ENCODE measurements at regions not wholly inside any gene's neighbourhood (a gene's known extent, or its start where the extent isn't known, plus 50 kb on each side); places are given as distances from the start of the nearest gene placed in this dataset.
"Not testable (repeated sequence)": the region's sequence is repeated elsewhere in the genome, so short reads cannot be mapped to it uniquely, and the experiment has no call there.

DNA sequence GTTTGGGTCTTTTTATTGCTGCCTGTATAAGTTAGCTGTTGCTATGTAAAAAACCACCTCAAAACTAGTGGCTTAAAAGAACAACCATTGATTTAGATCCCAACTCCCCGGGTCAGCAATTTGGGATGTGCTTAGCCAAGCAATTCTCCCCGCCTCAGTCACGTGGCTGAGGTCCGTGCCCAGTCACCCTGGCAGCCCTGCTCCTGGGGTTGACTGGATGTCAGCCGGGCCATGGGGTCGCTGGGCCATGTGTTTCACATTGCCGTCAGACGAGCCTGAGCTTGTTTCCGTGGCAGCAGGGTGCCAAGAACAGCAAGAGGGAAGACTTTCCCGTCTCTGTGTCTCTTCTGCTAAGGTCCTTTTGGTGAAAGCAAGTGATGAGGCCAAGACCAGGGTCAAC is 345.7 kb upstream of the FAT1 start:
- Mint-ChIP-seq H3K9me3 (peaks cover 25% of the 10 kb centered on the region), H3K36me3 (ENCODE audit: low read depth) (no peaks in the 10 kb centered on the region), H3K27me3 (ENCODE audit: low read depth) (no peaks in the 10 kb centered on the region), H3K27ac (no peak overlapping the region), H3K4me1 (ENCODE audit: low read depth) (no peaks in the 10 kb centered on the region), H3K4me3 (ENCODE audit: low read depth) (no peak overlapping the region)
- no peak for DNase-seq (ENCODE audit: low spot score)
- intact Hi-C loops (cut with micrococcal nuclease): no loop called here

DNA sequence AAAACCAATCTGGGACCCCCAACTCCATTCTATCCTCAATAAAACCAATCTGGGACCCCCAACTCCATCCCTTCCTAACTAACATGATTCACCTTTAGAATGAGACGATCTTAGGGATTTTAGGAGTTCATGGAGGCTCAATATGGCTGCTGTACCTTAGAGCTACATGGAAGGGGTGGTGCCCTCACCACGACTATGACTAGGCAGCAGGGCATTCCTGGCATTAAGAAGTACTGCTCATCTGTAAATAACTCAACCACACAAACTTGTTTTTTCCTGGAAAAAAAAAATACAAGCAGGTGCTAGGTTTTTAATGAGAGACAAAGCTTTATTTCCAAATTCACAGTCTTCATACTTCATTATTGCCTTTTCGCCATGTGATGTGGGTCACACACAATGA is 346.5 kb upstream of the FAT1 start:
- H3K27ac Mint-ChIP-seq: no peak overlapping the region
- no peaks in the 10 kb centered on the region for H3K4me1 Mint-ChIP-seq (ENCODE audit: low read depth)
- no peaks in the 10 kb centered on the region for H3K27me3 Mint-ChIP-seq (ENCODE audit: low read depth)
- DNase-seq (ENCODE audit: low spot score): no peak
- H3K4me3 Mint-ChIP-seq (ENCODE audit: low read depth): no peak overlapping the region
- H3K36me3 Mint-ChIP-seq (ENCODE audit: low read depth): no peaks in the 10 kb centered on the region
- peaks cover 33% of the 10 kb centered on the region for H3K9me3 Mint-ChIP-seq
- intact Hi-C loops (cut with micrococcal nuclease): no loop called here

DNA sequence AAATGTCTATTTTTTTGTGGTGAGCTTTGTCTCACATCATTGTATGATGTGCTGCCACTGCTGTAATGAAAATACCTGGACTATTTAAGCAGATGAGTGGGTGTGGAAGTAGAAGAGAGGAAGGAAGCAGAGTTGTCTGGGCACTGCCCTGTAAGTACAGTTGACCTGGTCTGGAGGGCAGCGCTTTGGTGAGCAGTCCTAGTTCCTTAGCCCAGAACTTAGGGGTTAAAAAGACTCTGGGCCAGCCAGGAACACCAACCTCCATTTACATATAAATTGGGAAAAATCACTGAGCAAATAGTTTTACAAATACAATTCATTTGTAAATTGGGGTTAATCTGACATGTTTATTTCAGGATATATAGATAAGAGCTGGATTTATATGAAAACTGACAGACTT is 347.1 kb upstream of the FAT1 start:
- DNase-seq (ENCODE audit: low spot score): no peak
- no peaks in the 10 kb centered on the region for H3K36me3 Mint-ChIP-seq (ENCODE audit: low read depth)
- no peak overlapping the region for H3K4me3 Mint-ChIP-seq (ENCODE audit: low read depth)
- peaks cover 37% of the 10 kb centered on the region for H3K9me3 Mint-ChIP-seq
- H3K27ac Mint-ChIP-seq: no peak overlapping the region
- H3K27me3 Mint-ChIP-seq (ENCODE audit: low read depth): no peaks in the 10 kb centered on the region
- H3K4me1 Mint-ChIP-seq (ENCODE audit: low read depth): no peaks in the 10 kb centered on the region
- intact Hi-C loops (cut with micrococcal nuclease): no loop called here

DNA sequence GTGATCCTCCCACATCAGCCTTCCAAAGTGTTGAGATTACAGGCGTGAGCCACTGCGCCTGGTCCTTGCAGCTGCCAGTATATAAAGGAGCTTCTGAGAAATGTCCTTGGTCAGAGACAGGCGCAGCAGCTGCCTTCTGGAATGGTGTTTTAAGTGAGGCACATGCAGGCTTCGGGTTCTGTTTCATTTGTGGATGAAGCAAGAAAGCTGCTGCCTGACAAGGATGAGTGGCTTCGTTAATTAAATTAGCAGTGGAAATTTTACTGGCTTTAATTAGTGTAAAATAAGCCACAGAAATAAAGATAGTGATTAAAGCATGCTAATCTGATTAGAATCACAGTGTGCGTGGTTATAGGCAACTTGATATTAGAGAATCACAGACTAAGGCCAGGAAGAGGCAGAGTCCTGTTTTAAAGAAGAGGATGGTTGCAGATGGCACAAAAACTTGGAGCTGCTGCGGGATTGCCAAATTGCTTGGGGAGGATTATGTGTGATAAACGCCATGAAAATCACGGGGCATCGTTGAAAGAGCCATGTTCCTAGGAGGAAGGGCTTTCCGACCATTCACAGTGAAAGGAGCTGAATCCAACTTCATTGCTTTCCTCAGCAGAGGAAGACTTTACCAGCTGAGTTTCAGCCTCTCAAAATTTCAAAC is 348.4 kb upstream of the FAT1 start:
- Mint-ChIP-seq H3K4me1 (ENCODE audit: low read depth) (no peaks in the 10 kb centered on the region), H3K36me3 (ENCODE audit: low read depth) (no peaks in the 10 kb centered on the region)
- intact Hi-C loops (cut with micrococcal nuclease): no loop called here

DNA sequence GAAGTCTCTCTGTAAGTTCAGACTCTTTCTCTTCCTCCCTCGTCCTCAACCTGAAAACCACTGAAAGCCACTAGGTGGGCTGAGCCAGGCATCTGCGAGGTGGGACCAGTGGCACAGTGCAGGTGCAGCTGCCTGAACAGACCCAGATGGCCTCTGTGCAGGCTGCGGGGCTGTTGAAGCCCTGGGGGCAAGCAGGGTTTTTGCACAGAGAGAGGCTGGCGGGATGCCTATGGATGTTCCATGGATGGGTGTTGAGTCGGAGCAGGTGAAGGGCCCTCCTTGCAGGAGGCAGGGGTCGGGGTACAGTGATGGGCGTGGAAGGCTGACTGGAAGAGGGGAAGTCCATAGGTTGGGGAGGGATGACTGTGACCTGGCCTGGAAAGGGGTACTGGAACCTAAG is 350.2 kb upstream of the FAT1 start:
- no peak overlapping the region for H3K27ac Mint-ChIP-seq
- no peak for DNase-seq (ENCODE audit: low spot score)
- intact Hi-C loops (cut with micrococcal nuclease): no loop called here
- peaks cover 39% of the 10 kb centered on the region for H3K9me3 Mint-ChIP-seq
- H3K27me3 Mint-ChIP-seq (ENCODE audit: low read depth): no peaks in the 10 kb centered on the region
- H3K4me1 Mint-ChIP-seq (ENCODE audit: low read depth): no peaks in the 10 kb centered on the region
- H3K4me3 Mint-ChIP-seq (ENCODE audit: low read depth): no peak overlapping the region
- no peaks in the 10 kb centered on the region for H3K36me3 Mint-ChIP-seq (ENCODE audit: low read depth)

More for the DNA sequence above, 348.4 kb upstream of the FAT1 start:
- no peak overlapping the region for H3K4me3 Mint-ChIP-seq (ENCODE audit: low read depth)
- DNase-seq (ENCODE audit: low spot score): no peak
- H3K27ac Mint-ChIP-seq: no peak overlapping the region
- peaks cover 37% of the 10 kb centered on the region for H3K9me3 Mint-ChIP-seq
- no peaks in the 10 kb centered on the region for H3K27me3 Mint-ChIP-seq (ENCODE audit: low read depth)

DNA sequence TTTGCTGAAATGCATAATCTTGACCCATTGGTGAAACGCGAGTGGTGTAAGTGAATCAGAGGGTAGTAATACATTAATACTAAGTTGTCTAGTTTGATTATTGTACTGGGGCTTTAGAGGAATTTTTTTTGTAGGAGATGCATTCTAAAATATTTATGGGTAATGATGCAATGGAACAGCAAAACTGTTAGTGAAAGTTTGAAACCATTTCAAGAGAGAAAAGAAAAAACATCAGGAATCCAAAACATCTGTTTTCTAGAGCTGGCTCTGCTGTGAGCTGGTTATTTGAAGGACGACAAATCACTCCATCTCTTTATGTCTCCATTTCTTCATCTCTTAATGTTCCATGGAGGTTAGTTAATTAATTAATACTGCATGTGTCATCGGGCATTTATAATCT is 351.9 kb upstream of the FAT1 start:
- Mint-ChIP-seq H3K27me3 (ENCODE audit: low read depth) (no peaks in the 10 kb centered on the region), H3K9me3 (peaks cover 33% of the 10 kb centered on the region), H3K36me3 (ENCODE audit: low read depth) (no peaks in the 10 kb centered on the region), H3K27ac (no peak overlapping the region), H3K4me3 (ENCODE audit: low read depth) (no peak overlapping the region), H3K4me1 (ENCODE audit: low read depth) (no peaks in the 10 kb centered on the region)
- intact Hi-C loops (cut with micrococcal nuclease): no loop called here
- no peak for DNase-seq (ENCODE audit: low spot score)

DNA sequence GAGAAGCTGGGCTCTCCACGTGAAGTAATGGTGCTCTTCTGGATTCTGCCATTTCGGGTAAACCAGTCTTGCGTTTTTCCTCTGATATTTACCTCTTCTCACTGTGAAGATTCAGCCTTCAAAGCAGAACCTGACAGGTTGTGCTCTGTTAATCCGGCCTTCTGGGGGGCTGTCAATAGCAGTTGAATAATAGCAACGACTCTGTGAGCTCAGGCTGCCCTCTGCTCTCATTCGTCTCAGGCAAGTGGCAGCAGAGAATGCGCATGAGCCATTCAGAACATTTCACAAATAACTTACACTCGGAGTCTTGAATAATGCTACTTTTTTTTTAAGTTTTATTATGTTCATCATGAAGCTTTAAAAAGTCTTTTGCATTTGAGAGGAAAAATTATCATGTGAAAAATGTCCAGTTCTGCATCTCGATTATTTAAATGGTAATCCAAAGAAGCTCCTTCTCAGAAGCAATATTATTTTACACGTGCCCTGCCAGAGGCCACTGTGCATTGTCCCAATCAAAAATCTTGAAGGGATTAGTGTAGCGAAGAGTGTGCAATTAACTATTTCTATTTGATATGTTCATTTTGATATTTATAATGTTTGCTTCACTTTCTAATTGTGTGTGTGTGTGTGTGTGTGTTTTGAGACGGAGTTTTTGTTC is 354.2 kb upstream of the FAT1 start:
- H3K36me3 Mint-ChIP-seq (ENCODE audit: low read depth): no peaks in the 10 kb centered on the region
- H3K9me3 Mint-ChIP-seq: peaks cover 24% of the 10 kb centered on the region
- H3K27ac Mint-ChIP-seq: no peak overlapping the region
- intact Hi-C loops (cut with micrococcal nuclease): no loop called here
- H3K27me3 Mint-ChIP-seq (ENCODE audit: low read depth): no peaks in the 10 kb centered on the region
- no peak overlapping the region for H3K4me3 Mint-ChIP-seq (ENCODE audit: low read depth)
- no peak for DNase-seq (ENCODE audit: low spot score)
- H3K4me1 Mint-ChIP-seq (ENCODE audit: low read depth): no peaks in the 10 kb centered on the region

DNA sequence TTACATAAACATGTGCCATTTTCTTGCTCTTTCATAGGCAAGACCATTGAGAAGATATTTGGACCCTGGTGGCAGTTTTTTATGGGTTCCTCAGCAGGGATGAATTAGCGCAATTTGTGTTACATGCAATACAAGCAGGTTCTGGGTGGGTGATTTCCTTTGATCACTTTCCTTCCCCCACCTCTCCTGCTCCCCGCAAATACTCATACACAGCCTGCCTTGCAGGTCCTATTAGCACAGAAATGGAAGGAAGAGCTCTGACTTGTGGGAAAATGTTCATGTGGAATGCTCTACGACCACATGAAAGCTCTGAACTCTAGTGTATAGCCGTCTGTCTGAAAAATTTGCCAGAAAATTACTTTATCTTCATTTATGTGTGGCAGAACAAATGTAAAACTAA is 361.0 kb upstream of the FAT1 start:
- no peaks in the 10 kb centered on the region for H3K36me3 Mint-ChIP-seq (ENCODE audit: low read depth)
- H3K4me3 Mint-ChIP-seq (ENCODE audit: low read depth): no peak overlapping the region
- no peaks in the 10 kb centered on the region for H3K27me3 Mint-ChIP-seq (ENCODE audit: low read depth)
- H3K9me3 Mint-ChIP-seq: peaks cover 3% of the 10 kb centered on the region
- intact Hi-C loops (cut with micrococcal nuclease): no loop called here
- no peaks in the 10 kb centered on the region for H3K4me1 Mint-ChIP-seq (ENCODE audit: low read depth)
- no peak for DNase-seq (ENCODE audit: low spot score)
- no peak overlapping the region for H3K27ac Mint-ChIP-seq

DNA sequence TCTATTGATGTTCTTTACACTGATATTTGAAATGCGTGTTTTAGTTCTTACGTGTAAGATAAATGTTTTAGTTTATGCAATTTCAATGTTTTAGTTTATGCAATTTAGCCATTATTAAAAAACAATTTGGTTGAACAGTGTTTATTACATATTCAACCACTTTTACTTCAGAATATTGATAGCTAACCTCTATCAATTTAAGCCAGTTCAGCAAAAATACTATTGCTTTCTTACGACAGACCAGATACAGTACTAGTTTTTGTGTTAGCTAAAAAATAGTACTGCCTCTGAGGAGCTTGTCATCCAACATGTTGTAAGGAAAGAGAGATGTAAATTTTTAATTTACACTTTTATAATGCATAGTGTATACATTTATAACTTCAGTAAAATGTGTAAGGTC is 361.7 kb upstream of the FAT1 start:
- Mint-ChIP-seq H3K27me3 (ENCODE audit: low read depth) (no peaks in the 10 kb centered on the region), H3K27ac (no peak overlapping the region), H3K36me3 (ENCODE audit: low read depth) (no peaks in the 10 kb centered on the region), H3K9me3 (peaks cover 9% of the 10 kb centered on the region), H3K4me3 (ENCODE audit: low read depth) (no peak overlapping the region), H3K4me1 (ENCODE audit: low read depth) (no peaks in the 10 kb centered on the region)
- DNase-seq (ENCODE audit: low spot score): no peak
- intact Hi-C loops (cut with micrococcal nuclease): no loop called here

DNA sequence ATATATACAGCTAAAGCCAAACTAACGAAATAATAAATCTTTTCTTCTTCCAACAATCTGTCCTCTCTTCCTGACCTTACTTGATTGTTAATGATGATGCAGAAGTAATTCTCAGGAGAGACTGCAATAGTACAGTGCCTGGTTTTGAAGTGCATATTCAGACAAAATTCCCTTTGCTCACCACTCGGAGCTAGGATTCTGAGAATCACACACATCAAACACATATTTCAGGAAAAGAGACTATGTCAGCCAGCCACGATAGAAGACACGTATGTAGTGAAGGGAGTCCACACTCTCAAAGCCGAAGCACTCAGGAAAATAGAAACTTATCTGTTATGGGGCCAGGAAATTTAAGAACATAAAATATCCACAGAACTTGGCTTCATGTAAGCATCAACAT is 362.5 kb upstream of the FAT1 start:
- Mint-ChIP-seq H3K27me3 (ENCODE audit: low read depth) (no peaks in the 10 kb centered on the region), H3K9me3 (peaks cover 12% of the 10 kb centered on the region), H3K36me3 (ENCODE audit: low read depth) (no peaks in the 10 kb centered on the region), H3K4me3 (ENCODE audit: low read depth) (no peak overlapping the region), H3K4me1 (ENCODE audit: low read depth) (no peaks in the 10 kb centered on the region), H3K27ac (no peak overlapping the region)
- no peak for DNase-seq (ENCODE audit: low spot score)
- intact Hi-C loops (cut with micrococcal nuclease): no loop called here

DNA sequence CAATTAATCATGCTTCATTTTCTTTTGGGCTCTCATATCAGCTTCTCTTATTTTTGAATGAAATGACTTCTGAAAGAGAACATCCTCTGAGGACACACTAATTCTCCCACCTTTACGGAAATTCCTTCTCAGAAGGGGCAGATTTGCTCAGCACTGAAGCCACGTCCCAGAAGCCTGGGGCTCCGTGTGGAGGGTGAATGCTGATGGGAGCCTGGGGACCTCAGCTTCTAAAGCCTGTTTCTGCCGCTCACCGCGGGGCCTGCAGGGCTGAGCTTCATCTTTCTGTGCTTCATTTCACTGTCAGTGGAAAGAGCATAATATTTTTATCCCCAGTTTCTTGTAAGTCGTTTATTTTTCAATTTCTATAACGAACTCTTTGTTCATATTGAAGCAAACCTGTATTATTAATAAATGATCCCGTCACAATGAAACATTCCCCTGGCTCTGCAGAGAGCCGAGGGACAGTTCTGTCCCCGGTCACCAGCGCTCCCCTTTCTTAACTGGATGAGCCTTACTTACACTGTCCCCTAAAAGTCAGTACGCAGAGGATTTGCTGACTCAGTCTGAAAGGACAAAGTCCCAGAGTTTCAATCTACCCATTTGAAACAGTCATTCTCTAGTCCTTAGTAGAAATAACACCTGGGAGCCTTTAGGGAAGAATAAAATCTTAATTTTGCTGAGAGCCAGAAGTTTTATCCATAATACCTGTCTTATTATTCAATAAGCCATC is 364.6 kb upstream of the FAT1 start:
- H3K27me3 Mint-ChIP-seq (ENCODE audit: low read depth): no peaks in the 10 kb centered on the region
- no peaks in the 10 kb centered on the region for H3K4me1 Mint-ChIP-seq (ENCODE audit: low read depth)
- no peaks in the 10 kb centered on the region for H3K36me3 Mint-ChIP-seq (ENCODE audit: low read depth)
- H3K27ac Mint-ChIP-seq: no peak overlapping the region
- intact Hi-C loops (cut with micrococcal nuclease): no loop called here
- no peak for DNase-seq (ENCODE audit: low spot score)
- no peak overlapping the region for H3K4me3 Mint-ChIP-seq (ENCODE audit: low read depth)
- peaks cover 12% of the 10 kb centered on the region for H3K9me3 Mint-ChIP-seq

DNA sequence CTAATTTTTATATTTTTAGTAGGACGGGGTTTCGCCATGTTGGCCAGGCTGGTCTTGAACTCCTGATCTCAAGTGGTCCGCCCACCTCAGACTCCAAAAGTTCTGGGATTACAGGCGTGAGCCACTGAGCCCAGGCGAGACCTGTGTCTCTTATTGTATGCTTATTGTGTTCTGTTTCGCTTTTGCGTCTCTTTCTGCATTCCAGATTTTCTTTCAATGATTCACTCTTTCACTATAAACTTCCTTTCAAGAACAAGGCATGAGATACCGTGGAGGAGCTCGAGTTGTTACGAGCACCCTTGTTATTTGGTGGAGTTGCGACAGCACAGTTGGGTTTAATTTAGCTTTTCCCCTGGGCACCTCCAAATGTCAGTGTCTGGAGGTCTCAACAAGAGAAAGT is 366.7 kb upstream of the FAT1 start:
- Mint-ChIP-seq H3K4me3 (ENCODE audit: low read depth) (no peak overlapping the region), H3K36me3 (ENCODE audit: low read depth) (no peaks in the 10 kb centered on the region), H3K27ac (no peak overlapping the region), H3K4me1 (ENCODE audit: low read depth) (no peaks in the 10 kb centered on the region), H3K9me3 (peaks cover 27% of the 10 kb centered on the region), H3K27me3 (ENCODE audit: low read depth) (no peaks in the 10 kb centered on the region)
- DNase-seq (ENCODE audit: low spot score): no peak
- intact Hi-C loops (cut with micrococcal nuclease): no loop called here

DNA sequence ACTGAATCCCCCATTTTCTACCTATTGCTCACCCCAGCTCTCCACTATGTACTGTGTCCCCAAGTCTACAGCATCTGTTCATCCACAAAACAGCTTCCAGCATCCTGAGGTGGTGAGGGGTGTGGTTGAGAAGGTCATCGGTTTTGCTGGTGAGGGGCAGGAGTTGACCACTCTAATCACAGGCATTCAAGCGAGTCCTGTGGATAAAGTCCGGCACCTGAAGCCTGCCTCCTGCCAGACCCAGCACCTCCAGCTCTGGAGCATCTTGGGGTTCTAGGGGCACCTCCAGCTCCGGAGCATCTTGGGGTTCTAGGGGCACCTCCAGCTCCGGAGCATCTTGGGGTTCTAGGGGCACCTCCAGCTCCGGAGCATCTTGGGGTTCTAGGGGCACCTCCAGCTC is 367.2 kb upstream of the FAT1 start:
- H3K4me1 Mint-ChIP-seq (ENCODE audit: low read depth); DNase-seq (ENCODE audit: low spot score); H3K4me3 Mint-ChIP-seq (ENCODE audit: low read depth); H3K27me3 Mint-ChIP-seq (ENCODE audit: low read depth); intact Hi-C loops (cut with micrococcal nuclease); H3K36me3 Mint-ChIP-seq (ENCODE audit: low read depth); H3K27ac Mint-ChIP-seq: not testable (repeated sequence)
- H3K9me3 Mint-ChIP-seq: peaks cover 31% of the 10 kb centered on the region

Data from activated T-helper 2 cell treated with anti-CD3 and anti-CD28 coated beads, Interferon-gamma antibody, Interleukin-2, Interleukin-4, amounts not matched to agents 10 μg/mL and 5 μg/mL and 100 μg/mL, durations not matched to agents 14 hours and 24 hours and 36 hours (primary cell).